NB4 (cell line): ENCODE measurements at regions not wholly inside any gene's neighbourhood (a gene's known extent, or its start where the extent isn't known, plus 50 kb on each side); places are given as distances from the start of the nearest gene placed in this dataset.

Experiments used
- CTCF ChIP-seq: IDR thresholded peaks from one replicate; pipeline ENCODE4 v1.5.1; 2012; ENCODE audit warnings: low read depth, low read length
- POLR2A ChIP-seq: IDR thresholded peaks from 2 replicates; pipeline ENCODE4 v1.6.1; 2011; ENCODE audit warnings: mild to moderate bottlenecking; ENCODE audit not compliant: insufficient read length; ENCODE audit errors: extremely low read depth

- TF ChIP-seq CTCF (no peak), POLR2A (no peak)
Observed at GRCh38 chr13:65264066-65264465, 1966.1 kb downstream of the PCDH9 start.
